NCI-H345 treated with DMSO at 0.1 percent for 48 hours (cell line): ENCODE measurements at regions not wholly inside any gene's neighbourhood (a gene's known extent, or its start where the extent isn't known, plus 50 kb on each side); places are given as distances from the start of the nearest gene placed in this dataset.
A peak's percentile ranks its signal among the peaks of the same experiment; 100 is the strongest.

ENCODE experiments used
- DNase-seq: peaks from one replicate; lab custom pipeline; 2025; ENCODE audit not compliant: unreplicated experiment; lab: John Stamatoyannopoulos, UW

DNA sequence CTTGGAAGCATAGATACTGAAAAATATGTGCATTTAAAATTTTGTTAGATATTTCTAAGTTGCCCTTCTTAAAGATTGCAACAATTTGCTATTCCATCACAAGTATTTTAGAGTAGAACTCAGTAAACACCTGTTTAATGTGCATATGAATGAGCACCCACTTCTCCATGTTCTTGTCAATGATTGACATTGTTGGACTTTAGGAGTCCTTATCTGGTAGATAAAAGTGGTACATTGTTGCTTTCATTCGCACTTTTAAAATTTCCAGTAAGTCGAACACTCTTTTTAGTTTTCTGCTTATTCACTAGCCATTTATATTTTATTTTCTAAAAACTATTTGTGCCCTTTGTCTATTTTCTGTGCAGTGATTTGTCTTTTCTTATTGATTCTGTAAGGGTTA lies 478.3 kb downstream of the SOX2 start:
- DNase-seq: no peak

DNA sequence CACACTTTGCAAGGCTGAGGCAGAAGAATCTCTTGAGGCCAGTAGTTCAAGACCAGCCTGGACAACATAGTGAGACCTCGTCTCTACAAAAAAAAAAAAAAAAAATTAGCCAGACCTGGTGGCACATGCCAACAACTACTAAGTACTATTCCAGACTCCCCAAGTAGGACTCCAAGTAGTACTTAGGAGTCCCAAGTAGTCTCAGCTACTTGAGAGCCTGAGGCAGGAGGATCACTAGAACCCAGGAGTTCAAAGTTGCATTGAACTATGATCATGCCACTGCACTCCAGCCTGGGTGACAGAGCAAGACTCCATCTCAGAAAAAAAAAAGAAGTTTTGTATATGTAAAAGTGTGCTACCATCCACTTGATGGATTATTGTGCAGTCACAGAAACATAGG lies 486.6 kb downstream of the SOX2 start:
- DNase-seq: no peak

DNA sequence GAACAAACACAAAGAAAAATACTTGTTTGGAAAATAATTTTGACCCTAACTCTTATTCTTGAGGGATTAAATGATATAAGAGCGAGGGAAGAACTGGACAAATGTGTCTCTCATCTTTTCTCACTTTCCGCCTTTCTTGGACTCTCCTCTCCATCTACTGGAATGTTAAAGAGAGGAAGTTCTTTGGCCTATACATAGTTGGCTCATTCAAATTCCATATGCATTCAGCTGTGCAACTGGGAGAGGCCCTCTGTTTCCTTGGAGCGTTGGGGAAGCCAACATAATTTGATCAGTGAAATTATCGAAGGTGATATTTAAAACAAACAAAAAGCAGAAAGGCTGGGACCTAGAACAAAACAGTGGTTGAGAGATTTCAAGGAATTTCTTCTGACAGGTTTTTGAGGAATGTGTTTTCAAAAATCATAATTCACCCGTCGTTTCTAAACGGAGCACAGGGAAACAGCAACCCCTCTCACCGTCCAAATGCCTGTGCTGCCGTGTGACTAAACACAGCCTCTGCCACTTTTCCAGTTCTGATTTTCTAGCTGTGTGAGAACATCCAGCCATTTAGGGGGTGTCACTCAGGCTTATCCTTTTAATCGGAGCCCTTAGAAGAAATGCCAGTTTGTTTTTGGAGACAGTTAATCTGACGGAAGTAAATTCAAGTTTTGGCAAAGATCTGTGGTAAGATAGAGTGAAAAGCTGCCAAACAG lies 489.9 kb downstream of the SOX2 start:
- DNase-seq: no peak

DNA sequence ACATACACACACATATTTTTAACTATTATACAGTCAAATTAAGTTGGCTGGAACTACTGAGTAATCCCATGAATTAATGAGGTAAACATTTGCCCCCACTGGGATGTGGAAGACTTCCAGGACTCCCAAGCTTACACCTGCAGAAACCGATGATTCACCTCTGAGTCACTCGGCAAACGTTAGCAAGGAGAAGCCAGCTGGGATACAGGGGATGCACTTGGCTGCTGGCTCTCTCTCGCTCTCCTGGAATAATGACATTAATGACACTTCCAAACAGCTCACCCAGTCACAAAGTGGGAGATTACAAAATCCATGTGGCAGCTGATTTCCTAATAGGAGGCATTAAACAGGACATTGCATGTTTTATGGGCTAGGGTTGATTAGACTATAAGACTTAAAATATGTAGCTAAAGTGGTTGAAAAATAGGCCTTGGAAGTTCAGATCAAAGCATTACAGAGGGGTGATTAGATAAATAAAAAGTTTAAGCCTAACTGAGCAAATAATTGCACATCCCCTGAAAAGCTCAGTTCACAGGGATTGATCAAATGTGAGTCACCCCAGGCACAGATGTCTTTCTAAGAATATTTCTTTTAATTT lies 500.9 kb downstream of the SOX2 start:
- peak; percentile 28 for DNase-seq

DNA sequence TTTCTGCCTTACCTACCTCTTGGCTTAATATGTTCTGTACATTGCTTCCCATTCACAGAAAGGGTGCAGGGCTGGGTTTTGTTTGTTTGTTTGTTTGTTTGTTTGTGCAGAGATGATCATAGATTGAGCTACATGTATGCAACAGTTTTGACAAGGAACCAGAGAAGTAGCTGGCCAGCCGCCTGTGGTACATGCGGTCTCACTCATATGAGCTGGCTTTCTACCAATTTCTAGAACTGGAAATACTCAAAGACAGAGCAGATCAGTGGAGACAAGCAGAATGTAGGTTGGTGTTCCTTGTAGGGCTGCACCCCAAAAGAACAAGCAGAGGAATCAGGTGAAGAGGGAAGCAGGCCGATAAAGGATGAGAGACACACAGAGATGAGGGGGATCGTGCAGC lies 502.7 kb downstream of the SOX2 start:
- DNase-seq: no peak

DNA sequence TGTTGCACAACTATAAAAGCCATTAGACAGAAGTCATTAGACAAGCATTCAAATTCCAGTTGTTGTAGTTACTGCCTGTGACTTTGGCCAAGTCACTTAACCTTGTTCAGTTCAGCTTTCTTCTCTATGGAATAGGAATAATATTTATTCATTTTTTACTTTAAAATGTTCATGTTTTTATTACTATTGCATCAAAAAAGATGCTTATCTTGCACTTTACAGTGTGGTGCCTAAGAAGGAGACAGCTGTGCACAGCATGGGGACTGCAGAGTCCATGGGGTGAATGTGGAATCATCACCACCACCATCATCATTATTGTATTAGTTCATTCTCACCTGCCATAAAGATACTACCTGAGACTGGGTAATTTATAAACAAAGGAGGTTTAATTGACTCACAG lies 504.2 kb downstream of the SOX2 start:
- no peak for DNase-seq

DNA sequence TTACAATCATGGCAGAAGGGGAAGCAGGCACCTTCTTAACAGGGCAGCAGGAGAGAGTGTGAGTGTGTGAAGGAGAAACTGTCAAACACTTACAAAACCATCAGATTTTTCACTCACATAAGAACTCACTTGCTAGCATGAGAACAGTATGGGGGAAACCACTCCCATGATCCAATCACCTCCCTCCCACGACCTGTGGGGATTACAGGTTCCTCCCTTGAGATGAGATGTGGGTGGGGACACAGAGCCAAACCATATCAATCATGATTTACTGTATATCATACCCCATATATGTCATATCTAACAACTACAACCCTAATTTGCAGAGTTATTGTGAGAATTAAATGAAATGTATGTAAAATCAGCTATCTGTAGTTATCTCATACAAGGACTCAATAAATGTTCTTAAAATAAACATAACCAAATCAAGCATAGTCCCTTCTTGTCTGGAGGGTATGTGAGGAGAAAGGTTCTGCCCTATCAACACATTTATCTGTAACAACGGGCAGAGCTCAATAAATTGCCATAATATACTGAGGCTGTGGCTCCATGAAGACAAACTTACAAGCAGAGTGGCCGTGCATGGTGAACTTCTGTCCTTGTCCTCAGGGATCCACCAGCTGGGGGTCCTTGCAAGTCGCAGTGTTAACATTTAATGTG lies 504.7 kb downstream of the SOX2 start:
- DNase-seq: no peak

DNA sequence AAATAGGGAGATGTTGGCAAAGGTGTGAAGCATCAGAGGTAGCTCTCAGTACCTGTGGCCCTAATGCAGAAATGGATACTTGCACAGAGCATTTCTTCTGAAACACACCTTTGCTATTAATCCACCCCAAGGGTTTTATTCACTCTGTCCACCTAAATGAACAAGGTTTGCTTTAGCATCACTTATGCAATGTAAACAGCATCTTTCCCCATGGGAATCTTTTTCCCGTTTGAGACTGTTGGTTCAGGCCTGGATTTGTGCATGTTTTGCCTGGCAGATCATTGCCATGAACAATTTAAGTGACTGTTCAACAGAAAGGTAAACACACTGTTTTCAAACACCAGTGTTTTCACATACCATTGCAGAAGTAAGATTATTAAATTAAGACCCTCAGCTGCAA lies 508.3 kb downstream of the SOX2 start:
- no peak for DNase-seq

DNA sequence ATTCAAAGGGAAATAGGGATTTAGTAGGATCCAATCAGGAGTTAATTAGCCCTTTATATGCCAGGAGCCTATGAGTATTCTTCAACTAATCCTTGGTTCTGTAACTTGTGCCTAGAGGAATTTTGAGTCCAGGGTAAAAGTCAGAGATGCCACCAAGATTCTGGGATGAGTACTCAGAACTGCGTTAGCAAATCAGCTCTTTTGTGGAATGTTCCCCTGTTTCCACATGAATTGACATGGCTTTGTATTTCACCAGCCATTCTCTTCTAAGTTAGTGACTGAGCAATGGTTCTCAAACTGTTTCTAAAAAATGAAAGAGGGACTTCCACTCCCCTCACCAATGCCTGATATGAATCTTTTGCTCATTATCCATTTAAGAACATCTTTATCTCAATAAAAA lies 508.7 kb downstream of the SOX2 start:
- no peak for DNase-seq

DNA sequence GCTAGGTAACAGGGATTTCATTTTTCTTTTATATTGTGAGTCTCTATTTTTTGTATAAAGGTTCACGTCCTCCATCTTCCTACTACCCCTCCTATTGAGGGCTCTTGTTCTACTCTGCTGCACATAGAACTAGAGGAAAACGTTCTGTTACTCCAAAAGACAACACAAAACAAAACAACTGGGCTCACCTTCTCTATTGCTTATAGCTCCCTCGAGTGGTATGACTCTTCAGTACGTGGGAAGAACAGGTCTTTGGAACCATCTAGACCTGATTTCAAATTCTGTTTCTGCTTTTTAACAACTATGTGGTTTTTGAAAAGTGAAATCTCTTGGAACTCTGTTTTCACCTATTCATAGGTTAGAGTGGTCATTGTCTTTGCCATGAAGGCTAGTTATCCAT lies 515.3 kb downstream of the SOX2 start:
- no peak for DNase-seq

DNA sequence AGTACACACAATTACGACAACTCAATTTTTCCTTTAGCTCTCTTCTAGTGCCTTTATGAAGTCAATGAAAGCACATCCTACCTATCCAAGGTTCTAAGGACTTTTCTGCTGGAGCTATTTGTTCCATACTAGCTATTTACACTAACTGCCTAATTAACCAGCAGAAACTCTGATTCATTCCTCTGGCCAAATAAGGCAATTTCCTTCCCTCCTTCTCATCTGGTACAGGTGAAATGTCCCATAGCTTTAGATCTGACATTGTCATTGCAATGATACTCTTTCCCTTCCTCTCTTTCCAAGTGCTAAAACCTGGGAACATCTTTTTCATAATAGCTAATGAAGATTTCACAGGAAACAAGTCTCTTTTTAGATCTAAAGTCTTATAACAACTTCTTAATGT lies 521.7 kb downstream of the SOX2 start:
- DNase-seq: no peak

DNA sequence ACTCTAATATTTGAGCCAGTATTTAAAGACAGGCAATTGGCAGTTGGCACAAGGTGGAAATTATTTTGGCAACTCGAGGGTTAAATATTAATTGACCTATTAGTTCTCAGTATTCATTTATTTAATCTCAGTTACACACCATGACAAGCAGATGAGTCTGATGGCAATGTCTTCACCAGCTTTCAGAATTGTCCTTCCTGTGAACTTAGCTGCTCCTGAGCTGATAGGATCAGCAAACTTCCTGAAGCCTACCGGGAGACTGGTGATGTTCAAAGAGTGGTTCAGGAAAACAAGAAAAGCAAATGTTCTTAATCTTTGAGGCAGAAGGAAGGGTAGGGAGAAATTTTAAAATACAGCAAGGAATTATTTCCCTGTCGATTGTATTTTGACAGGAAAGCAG lies 522.2 kb downstream of the SOX2 start:
- no peak for DNase-seq

DNA sequence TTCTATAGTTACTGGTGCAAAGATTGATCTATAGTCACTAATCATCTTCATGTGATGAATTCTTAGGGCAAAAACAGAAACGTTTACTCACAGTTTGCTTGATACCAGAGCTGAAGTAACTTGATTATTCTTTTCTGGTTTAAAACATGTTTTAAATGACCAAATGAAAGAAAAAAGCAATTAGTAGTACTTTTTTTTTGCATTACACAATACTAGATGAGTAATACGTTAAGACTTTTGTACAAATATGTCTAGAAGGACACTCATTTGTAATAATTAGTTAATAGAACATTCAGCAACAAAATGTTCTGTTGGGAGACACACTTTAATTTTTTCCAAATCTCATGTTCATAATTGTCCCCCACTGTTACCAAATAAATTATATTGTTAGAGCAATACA lies 523.2 kb downstream of the SOX2 start:
- no peak for DNase-seq

DNA sequence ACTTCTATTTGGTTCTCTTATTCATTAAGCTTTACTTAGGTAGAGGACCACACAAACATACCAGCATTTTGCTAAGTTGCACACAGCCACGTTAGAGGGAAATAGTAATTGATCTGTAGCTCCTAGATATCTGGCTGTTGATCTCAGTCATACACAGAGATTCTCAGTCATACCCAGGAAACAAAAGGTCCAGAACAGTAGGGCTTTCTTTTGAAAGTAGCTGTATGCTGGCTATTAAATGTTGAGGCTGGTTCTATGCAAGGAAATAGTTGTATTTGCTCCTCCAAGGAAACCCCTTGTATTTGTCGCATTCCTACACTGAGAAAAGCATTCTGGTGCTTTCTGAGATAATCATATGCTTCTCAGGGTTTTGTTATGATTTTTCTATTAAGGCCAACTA lies 523.8 kb downstream of the SOX2 start:
- DNase-seq: no peak

DNA sequence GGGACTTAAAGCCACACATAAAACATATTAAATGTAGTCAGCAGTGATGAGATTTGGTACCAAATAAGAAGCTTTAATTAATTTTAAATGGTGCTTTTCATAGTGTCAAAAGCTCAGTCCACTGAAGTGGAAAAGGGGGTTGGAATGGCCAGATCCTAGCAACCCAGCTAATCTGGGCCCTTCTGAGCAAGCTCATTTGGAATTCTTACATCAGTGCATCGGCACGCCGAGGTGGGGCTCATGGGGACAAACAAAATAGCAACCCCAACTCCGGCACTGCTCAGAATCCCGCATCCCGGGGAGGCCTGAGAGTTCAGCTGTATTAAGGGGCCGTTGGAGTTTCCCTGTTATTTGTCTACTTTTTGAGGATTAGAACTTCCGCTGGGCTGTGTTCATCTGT lies 526.4 kb downstream of the SOX2 start:
- no peak for DNase-seq

DNA sequence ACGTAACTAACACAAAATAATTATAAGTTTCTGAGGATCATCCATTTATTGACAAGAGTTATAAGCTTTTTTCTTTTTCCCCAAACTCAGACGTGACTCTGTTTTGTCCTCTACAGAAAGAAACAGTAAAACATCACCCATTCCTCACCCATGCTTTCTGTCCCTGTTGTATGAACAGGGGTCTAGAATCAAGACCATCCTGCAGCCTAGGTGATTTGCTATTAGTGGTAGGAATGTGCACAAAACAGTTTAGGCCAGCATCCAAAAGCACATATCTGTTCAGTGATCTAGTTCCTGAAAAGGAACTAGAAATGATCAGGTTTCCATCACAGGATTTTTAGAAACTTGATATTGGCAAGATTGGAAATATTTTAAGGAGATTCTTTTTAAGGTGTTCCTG lies 527.6 kb downstream of the SOX2 start:
- DNase-seq: no peak

DNA sequence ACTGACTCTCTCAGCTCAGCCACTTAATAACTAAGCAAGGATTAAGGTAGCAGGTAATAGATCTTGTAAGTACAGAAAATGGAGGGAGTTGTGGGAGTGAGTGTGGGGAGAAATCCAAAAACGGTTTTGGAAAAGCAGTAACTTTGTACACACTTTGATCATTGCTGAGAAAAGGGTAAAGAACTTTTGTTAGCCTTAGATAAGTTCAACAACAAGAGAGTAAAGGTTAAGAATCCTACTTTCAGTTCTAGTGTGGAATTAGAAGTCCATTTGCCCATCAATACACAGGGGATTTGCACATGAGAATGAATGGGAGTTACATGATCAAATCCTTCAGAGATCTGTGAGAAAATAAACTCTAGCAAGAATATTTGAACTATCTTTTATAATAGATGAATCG lies 528.7 kb downstream of the SOX2 start:
- DNase-seq: no peak

DNA sequence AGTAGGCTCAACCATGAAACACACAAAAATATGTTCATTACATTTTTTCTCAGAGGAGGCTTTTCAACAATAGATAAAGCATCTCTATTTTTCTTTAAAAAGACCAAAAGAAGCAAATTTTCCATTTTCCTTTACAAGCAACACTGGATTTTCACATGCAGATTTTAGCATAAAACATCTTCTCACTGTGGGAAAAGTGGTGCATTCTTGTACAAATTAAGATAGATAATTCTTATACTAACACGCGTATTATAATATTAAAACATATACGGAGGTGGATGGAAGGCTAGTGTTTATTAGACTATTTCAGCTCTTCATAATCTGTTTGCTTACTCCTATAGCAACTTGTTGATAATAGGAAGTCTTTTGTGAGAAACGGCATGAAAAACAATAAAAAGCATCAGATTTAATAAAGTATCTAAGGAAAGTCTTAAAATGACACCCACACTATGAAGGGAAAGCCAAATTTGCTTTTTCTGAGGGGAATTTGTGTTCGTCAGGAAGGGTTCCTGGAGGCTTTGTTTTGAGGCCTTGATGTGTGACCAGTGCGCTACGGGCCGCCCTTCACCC lies 529.6 kb downstream of the SOX2 start:
- DNase-seq: no peak

DNA sequence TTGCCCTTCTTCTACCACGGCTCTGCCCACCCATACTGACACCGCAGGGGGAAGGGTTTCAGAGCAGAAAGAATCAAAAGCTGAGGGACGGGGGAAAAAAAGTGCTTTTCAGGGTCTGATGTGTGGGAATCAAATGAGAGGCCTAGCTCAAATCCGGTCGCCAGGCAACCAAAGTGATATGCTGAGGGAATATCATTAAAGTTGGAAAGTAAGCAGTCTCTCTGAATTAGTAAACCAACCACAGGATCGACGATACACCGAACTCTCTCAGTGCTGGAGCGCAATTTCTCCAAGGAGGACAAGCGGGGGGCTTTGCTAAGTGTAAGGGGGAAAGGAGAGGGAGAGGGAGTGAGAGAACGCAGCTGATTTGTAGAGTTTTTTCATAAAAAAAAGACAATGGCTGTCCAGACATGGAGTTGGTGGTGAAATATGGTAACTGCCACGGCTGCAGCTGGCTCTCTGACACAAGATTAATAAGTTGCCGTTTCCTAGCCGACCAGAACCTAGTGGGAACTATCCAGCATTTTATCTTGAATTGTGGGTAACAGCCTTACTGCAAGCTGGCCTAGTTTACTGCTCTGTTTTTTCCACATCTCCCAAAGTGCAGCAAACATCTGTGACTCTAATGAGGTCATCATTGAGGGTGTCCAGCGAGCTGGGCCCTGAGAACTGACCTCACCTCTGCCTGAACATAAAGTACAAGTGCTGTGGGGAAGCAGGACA lies 530.2 kb downstream of the SOX2 start:
- DNase-seq: no peak

DNA sequence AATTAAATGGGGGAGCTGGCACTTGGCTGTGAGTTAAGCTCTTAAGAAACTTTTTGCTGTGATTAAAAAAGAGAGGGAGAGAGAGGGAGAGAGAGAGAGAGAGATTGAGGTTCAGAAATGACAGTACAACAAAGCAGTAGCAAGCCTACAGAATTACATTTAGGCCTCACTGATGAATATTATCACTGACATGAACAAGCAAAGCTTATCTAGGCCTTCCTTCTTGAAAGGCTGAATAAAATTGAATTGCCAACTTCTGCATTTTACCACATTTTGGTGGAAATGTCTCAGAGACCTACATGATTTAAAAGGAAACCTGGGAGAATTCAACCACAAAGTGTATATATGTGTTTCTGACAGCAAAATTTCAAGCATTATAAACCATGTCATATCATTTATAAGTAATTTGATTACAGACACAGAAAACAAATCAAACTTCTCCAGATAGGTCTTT lies 530.8 kb downstream of the SOX2 start:
- DNase-seq: no peak

DNA sequence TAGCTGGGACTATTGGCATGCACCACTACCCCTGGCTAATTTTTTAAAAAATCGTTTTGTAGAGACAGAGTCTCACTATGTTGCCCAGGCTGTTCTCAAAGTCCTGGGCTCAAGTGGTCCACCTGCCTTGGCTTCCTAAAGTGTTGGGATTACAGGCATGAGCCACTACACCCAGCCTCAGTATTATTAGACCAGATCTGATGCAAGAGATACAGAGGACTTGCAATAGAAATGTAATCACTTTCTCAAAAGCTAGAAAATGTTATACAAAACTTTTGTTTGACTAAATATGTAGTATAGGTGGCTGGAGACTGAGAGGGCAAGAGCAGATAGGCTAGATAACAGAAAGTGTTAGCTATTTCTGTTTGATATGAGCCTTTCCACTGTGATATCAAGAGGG lies 531.9 kb downstream of the SOX2 start:
- DNase-seq: no peak
